Hepatocyte (in vitro differentiated cells): ENCODE measurements at regions not wholly inside any gene's neighbourhood (a gene's known extent, or its start where the extent isn't known, plus 50 kb on each side); places are given as distances from the start of the nearest gene placed in this dataset.

Experiments
- DNase-seq: peaks from one replicate; pipeline ENCODE4 v3.0.0-alpha.2; 2016; ENCODE audit warnings: low spot score
- H2AFZ ChIP-seq: fragments of 200-600 bp; sonication (generic); 2 replicates; pipeline ENCODE4 v1.6.0; 2016; ENCODE audit warnings: antibody characterized with exemption, mild to moderate bottlenecking
- H3K27ac ChIP-seq: fragments of 200-600 bp; sonication (generic); 2 replicates; pipeline ENCODE4 v1.5.1; 2016; ENCODE audit warnings: mild to moderate bottlenecking
- H3K27me3 ChIP-seq: fragments of 200-600 bp; sonication (generic); 2 replicates; pipeline ENCODE4 v1.6.1; 2016
- H3K36me3 ChIP-seq: fragments of 200-600 bp; sonication (generic); replicated peaks from 2 replicates; pipeline ENCODE4 v1.5.1; 2016; ENCODE audit warnings: low read depth; ENCODE audit not compliant: insufficient read depth
- H3K4me1 ChIP-seq: fragments of 200-600 bp; sonication (generic); 2 replicates; pipeline ENCODE4 v1.5.1; 2016; ENCODE audit warnings: mild to moderate bottlenecking, moderate library complexity; ENCODE audit not compliant: insufficient read depth
- H3K4me2 ChIP-seq: fragments of 200-600 bp; sonication (generic); 2 replicates; pipeline ENCODE4 v1.6.0; 2016
- H3K4me3 ChIP-seq: fragments of 200-600 bp; sonication (generic); 2 replicates; pipeline ENCODE4 v1.5.1; 2016; ENCODE audit warnings: mild to moderate bottlenecking
- H3K79me2 ChIP-seq: fragments of 200-600 bp; sonication (generic); 2 replicates; pipeline ENCODE4 v1.6.0; 2017; ENCODE audit warnings: mild to moderate bottlenecking
- H3K9me2 ChIP-seq: fragments of 200-600 bp; sonication (generic); replicated peaks from 2 replicates; pipeline ENCODE4 v1.6.0; 2017; ENCODE audit warnings: mild to moderate bottlenecking; ENCODE audit not compliant: insufficient read depth
- H3K9me3 ChIP-seq: fragments of 200-600 bp; sonication (generic); 2 replicates; pipeline ENCODE4 v1.5.1; 2016; ENCODE audit warnings: low read depth, mild to moderate bottlenecking
- H4K20me1 ChIP-seq: fragments of 200-600 bp; sonication (generic); 2 replicates; pipeline ENCODE4 v1.6.0; 2016; ENCODE audit warnings: mild to moderate bottlenecking; ENCODE audit not compliant: insufficient read depth, poor library complexity, severe bottlenecking
- EZH2 ChIP-seq: fragments of 200-600 bp; sonication (generic); IDR thresholded peaks from 2 replicates; pipeline ENCODE4 v1.6.1; 2016; ENCODE audit warnings: antibody characterized with exemption, mild to moderate bottlenecking, borderline replicate concordance
- EZH2phosphoT487 ChIP-seq: fragments of 200-600 bp; sonication (generic); IDR thresholded peaks from one replicate; pipeline ENCODE4 v1.6.1; 2018; ENCODE audit warnings: antibody characterized with exemption, mild to moderate bottlenecking, low read depth, moderate library complexity; ENCODE audit not compliant: unreplicated experiment, severe bottlenecking
- WGBS: methylation state at CpG from one replicate; pipeline ENCODE4 v1.1.6; 2016; ENCODE audit warnings: low lambda C conversion rate; ENCODE audit errors: missing lambda C conversion rate; 5-methylcytosine and 5-hydroxymethylcytosine counted together
- TF ChIP-seq, protein P1 (sequence below): fragments of 200-600 bp; sonication (generic); IDR thresholded peaks from 2 replicates; pipeline ENCODE4 v1.5.1; 2016; ENCODE audit warnings: antibody characterized with exemption, mild to moderate bottlenecking; ENCODE audit not compliant: poor library complexity

DNA sequence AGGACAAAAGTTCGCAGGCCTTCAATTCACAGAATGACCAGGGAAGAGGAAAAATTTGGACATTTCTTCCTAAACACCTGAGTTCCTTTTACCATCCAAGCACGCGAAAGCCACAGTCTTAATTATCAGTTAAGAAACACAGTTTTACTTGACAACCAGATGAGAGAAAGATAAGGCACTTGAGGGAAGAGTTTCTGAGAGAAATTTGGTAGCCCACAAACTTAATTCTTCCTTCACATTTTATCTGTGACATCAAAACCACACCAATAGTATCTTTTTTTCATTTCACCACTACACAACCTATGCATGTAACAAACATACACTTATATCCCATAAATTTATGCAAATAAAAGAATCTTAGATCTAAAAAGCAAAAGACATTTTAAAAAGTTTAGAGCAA is 326.6 kb downstream of the MZT1 start:
- DNase-seq = no peak
- Histone ChIP-seq H3K4me3 (no peak overlapping the region), H3K9me3 (no peaks in the 10 kb centered on the region), H3K27me3 (no peaks in the 10 kb centered on the region), H3K27ac (no peak overlapping the region), H3K4me1 (peaks cover 5% of the 10 kb centered on the region), H3K4me2 (no peak overlapping the region), H3K36me3 (no peaks in the 10 kb centered on the region), H3K79me2 (no peaks in the 10 kb centered on the region), H4K20me1 (no peaks in the 10 kb centered on the region), H2AFZ (no peak overlapping the region), H3K9me2 (no peaks in the 10 kb centered on the region)
- WGBS = 82% methylated on average over 3 of the region's 3 CpGs
- TF ChIP-seq, protein P1, sequence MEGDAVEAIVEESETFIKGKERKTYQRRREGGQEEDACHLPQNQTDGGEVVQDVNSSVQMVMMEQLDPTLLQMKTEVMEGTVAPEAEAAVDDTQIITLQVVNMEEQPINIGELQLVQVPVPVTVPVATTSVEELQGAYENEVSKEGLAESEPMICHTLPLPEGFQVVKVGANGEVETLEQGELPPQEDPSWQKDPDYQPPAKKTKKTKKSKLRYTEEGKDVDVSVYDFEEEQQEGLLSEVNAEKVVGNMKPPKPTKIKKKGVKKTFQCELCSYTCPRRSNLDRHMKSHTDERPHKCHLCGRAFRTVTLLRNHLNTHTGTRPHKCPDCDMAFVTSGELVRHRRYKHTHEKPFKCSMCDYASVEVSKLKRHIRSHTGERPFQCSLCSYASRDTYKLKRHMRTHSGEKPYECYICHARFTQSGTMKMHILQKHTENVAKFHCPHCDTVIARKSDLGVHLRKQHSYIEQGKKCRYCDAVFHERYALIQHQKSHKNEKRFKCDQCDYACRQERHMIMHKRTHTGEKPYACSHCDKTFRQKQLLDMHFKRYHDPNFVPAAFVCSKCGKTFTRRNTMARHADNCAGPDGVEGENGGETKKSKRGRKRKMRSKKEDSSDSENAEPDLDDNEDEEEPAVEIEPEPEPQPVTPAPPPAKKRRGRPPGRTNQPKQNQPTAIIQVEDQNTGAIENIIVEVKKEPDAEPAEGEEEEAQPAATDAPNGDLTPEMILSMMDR = no peak
- TF ChIP-seq EZH2 (no peak), EZH2phosphoT487 (no peak)

DNA sequence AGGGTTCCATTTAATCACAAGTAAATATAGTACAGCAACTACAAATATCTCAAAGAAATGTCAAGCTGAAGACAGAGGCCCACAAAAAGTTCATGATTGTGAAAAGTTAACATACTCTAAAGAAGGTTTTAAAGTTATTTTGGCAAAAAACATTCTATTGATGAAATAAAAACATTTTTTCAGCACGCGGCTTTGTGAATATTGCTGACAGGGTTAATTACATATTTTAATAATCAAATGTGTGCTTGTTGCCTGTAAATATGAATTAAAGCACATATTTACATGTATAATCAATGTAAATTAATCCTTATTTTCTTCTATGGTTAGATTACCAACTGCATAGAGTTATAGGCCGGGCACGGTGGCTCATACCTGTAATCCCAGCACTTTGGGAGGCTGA is 328.1 kb downstream of the MZT1 start:
- no peaks in the 10 kb centered on the region for H4K20me1 ChIP-seq
- no peak overlapping the region for H2AFZ ChIP-seq
- no peak overlapping the region for H3K4me2 ChIP-seq
- no peaks in the 10 kb centered on the region for H3K79me2 ChIP-seq
- no peak for DNase-seq
- TF ChIP-seq EZH2phosphoT487 = no peak
- no peak overlapping the region for H3K27ac ChIP-seq
- H3K9me3 ChIP-seq = no peaks in the 10 kb centered on the region
- H3K4me3 ChIP-seq = no peak overlapping the region
- H3K36me3 ChIP-seq = no peaks in the 10 kb centered on the region
- no peaks in the 10 kb centered on the region for H3K27me3 ChIP-seq
- 98% methylated on average over 4 of the region's 4 CpGs for WGBS
- no peaks in the 10 kb centered on the region for H3K4me1 ChIP-seq
- no peaks in the 10 kb centered on the region for H3K9me2 ChIP-seq

DNA sequence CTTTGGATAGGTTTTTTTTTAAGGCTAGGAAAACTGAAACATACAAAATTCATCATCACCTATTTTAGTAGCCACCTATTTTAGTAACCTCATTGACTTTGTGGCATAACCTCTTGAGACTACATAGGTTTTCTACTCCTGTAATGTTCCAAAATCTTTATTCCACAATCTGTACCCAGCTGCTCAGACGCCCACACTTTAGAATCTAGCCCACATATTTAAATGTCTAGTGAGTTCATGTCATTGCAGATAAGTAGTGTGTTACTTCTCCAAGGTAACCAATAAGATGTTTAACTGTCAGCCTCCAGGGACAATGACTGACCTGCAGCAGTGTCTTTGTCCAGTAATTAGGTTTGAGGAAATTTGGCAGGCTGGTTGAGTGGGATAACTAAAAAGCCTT is 330.2 kb downstream of the MZT1 start:
- Histone ChIP-seq H3K4me2 (no peak overlapping the region), H3K27ac (no peak overlapping the region), H2AFZ (no peak overlapping the region), H4K20me1 (no peaks in the 10 kb centered on the region), H3K9me2 (no peaks in the 10 kb centered on the region), H3K9me3 (no peaks in the 10 kb centered on the region), H3K27me3 (no peaks in the 10 kb centered on the region), H3K36me3 (no peaks in the 10 kb centered on the region), H3K79me2 (no peaks in the 10 kb centered on the region), H3K4me3 (no peak overlapping the region), H3K4me1 (no peaks in the 10 kb centered on the region)
- TF ChIP-seq EZH2 (no peak), EZH2phosphoT487 (no peak)
- TF ChIP-seq, protein P1 = no peak
- WGBS = 78% methylated on average over 1 of the region's 1 CpG
- DNase-seq = no peak

DNA sequence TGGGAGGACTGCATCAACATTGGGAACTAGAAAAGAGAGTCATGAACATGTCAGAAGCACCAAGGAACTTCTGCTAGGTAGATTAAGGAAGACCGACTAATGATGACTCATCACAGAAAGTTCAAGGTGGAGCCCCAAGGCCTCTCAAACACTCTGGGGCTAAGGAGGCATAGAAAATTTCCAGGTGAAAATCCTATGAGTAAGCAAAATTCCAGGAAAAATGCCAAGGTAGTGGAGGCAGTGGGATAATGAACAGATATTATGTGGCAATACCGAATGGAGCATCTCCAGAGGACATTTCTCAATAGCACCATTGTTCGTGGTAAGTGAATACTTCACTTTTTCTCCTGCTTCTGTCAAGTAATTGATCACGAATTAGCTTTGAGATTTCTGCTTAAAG is 336.5 kb downstream of the MZT1 start:
- 88% methylated on average over 4 of the region's 4 CpGs for WGBS

More for the DNA sequence above, 336.5 kb downstream of the MZT1 start:
- Histone ChIP-seq H3K27me3 (no peaks in the 10 kb centered on the region), H2AFZ (no peak overlapping the region), H3K36me3 (no peaks in the 10 kb centered on the region), H3K4me1 (no peaks in the 10 kb centered on the region), H3K9me3 (no peaks in the 10 kb centered on the region), H3K9me2 (no peaks in the 10 kb centered on the region), H3K4me3 (no peak overlapping the region), H3K27ac (no peak overlapping the region), H3K79me2 (no peaks in the 10 kb centered on the region), H3K4me2 (no peak overlapping the region), H4K20me1 (no peaks in the 10 kb centered on the region)
- no peak for DNase-seq
- TF ChIP-seq, protein P1 = no peak
- no peak for TF ChIP-seq EZH2phosphoT487
